Activated CD4-positive, CD25-positive, alpha-beta regulatory T cell (primary cell): ENCODE measurements at regions not wholly inside any gene's neighbourhood (a gene's known extent, or its start where the extent isn't known, plus 50 kb on each side); places are given as distances from the start of the nearest gene placed in this dataset.
"Not testable (repeated sequence)": the region's sequence is repeated elsewhere in the genome, so short reads cannot be mapped to it uniquely, and the experiment has no call there.

ENCODE experiments used
- DNase-seq, 4 experiments: peaks; one replicate each; lab custom pipeline; 2025; lab: John Stamatoyannopoulos, UW

DNA sequence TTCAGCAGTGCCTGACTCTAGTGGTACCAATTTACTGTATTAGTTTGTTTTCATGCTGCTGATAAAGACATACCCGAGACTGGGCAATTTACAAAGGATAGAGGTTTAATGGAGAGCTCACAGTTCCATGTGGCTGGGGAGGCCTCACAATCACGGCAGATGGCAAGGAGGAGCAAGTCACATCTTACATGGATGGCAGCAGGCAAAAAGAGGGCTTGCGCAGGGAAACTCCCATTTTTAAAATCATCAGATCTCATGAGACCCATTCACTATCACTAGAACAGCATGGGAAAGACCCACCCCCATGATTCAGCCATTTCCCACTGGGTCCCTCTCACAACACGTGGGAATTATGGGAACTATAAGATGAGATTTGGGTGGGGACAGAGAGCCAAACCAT, 243.7 kb upstream of the KLF3 start:
- not testable (repeated sequence) for DNase-seq

DNA sequence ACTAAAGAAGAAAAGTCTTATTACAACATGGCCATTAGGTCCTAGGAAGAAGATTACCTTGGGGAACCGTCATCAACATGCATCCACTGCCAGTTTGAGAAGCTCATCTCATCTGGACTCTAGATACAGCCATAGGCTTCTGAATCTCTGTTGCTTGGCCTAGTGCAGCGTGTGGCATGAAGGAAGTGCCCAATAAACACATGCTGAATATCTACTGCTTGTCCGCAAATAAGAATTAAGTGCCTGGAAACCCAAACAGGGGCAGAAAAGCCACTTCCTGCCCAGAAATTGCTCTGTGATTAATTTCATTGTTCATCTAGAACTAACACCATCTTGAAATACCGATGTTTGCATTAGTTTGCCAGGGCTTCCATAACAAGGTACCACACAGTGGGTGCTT, 241.1 kb upstream of the KLF3 start:
- no peak for DNase-seq

DNA sequence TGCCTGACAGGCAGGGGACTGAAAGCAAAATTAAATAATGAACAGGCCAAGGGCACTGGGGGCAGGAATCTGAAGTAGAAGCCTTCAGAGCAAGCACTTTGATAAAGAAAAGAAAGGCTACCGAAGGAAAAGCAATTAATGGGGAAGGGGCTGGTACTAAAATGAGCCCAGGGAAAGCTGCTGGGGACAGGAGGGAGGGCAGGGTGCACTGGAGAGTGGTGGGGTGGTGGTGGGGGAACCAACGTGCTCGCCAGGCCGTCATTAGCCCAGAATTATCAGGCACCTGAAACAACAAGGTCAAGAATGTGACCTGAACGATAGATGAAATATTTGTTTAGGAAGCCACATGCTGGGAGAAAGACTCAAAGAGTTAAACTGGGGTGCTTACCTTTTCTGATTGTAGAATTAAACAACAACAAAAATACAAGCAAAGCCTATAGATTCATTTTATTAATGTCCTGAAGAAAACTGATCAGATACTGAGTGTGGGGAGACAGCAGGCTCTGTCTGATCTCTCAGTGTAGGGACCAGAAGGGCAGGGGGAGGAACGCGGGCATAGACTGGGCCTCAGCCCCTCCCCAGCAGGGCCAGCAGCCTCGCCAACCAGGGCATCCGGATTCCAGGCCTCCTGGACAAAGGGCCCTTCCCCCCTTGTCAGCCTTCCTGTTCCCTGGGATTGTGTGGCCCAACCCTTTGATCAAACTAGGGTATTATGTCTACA, 239.7 kb upstream of the KLF3 start:
- no peak for DNase-seq

DNA sequence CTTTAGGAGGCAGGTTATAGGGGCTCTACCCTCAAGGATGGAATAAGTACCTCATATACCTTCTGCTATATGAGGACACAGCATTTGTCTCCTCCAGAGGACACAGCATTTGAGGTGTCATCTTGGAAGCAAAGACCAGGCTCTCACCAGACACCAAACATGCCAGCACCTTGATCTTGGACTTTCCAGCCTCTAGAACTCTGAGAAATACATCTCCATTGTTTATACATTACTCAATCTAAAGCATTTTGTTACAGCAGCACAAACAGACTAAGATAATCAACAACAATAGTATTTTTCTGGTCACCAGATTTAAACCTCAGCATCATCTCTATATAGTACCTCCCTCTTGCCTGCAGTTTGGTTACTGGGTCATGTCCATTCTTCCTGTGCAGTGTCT, 237.5 kb upstream of the KLF3 start:
- DNase-seq = no peak

DNA sequence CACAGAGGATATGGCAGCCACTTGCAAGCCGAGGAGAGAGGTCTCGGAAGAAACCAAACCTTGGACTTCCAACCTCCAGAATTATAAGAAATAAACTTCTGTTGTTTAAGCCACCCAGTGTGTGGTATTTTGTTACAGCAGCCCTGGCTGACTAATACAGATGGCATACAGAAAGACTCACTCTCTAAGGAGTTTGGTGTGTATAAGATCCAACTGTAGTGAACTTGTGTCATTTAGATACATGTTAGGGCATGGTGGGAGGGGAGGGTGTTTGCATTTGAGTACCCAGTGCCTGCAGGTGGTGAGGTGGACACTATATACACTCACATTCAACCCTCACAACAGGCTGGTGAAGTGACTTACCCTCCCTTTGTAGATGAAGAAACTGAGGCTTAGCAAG, 233.2 kb upstream of the KLF3 start:
- DNase-seq = no peak

DNA sequence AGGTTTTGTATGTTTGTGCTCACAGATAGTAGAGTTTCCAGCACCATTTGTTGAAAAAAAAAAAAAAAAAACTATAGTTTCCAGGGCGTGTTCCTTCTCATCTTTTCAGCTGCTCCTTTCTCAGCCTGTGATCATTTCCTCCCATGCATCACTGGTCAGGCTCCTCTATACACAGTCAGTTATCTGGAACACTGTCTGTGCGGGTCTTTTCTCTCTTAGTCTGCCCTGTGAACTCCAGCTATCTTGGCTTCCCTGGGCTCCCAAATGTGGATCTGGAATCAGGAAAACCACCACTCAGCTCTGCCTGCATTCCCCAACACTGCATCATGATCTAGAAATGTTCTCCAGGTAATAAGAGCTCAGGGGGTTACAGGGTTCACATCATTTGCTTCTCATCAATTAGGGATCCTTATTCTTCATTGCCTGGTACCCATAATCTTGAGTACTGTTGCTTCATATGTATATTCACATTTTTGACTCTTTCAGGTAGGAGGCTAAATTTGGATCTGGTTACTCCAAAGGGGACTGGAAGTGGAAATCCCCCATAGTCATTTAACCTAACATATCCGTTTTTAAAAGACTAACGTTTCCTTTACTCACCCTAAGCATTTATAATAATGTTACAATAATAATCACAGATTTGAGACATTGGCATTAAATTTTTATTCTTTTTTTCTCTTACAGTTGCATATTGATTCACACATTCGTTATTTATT, 221.8 kb upstream of the KLF3 start:
- no peak for DNase-seq

DNA sequence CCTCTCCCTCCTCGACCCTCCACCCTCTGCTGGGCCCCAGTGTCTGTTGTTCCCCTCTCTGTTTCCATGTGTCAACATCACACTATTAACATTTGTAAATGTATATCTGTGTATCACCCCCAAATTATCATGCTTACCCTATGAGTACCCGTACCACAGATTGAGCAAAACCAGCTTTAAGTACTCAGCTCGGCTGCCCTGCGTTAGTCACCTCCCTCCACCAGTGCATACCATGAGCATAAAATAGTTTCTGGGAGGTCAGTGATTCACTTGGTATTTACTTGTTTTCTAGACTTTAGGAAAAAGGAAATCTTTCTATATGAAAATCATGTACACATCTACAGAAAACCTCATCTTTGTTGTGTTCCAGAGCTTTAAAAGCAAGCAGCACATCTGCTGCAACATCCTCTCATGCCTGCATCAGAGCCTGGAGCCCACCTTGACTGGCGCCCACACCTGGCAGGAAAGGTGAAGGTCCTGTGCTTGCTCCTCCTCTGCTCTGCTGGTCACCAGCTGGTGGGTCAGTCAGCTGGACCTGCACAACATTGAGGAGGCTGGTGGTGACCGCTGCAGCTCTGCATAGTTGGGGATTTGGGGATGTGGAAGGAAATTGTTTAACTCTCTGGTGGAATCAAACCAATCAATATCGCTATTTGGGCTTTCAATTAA, 214.4 kb upstream of the KLF3 start:
- DNase-seq = no peak

DNA sequence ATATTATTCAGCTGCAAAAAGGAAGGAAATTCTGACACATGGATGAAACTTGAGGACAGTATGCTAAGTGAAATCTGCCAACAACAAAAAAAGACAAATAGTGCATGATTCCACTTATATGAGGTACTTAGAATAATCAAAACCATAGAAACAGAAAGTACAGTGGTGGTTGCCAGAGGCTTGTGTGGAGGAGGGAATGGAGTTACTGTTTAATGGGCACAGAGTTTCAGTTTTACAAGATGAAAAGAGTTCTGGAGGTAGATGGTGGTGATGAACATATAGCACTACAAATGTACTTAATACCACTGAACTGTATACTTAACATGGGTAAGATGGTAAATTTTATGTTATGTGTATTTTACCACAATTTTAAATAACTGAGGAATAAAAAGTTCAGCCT, 212.0 kb upstream of the KLF3 start:
- DNase-seq = no peak

DNA sequence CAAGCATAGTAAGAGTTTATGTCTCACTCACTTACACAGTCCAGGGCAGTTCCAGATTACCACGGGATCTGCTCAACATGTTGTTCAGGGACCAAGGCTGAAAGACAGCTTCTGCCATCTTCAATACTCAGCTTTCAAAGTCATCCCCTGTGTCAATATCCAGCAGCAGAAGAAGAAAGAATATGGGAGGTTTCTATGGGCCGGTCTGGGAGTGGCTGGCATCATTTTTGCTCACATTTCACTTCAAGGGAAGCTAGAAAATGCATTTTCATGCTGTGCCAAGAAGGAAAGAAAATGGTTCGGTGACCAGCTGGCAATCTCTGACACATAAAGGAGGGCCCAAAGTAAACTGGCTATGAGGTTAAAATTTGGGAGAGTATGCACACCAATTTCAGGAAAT, 211.5 kb upstream of the KLF3 start:
- no peak for DNase-seq

DNA sequence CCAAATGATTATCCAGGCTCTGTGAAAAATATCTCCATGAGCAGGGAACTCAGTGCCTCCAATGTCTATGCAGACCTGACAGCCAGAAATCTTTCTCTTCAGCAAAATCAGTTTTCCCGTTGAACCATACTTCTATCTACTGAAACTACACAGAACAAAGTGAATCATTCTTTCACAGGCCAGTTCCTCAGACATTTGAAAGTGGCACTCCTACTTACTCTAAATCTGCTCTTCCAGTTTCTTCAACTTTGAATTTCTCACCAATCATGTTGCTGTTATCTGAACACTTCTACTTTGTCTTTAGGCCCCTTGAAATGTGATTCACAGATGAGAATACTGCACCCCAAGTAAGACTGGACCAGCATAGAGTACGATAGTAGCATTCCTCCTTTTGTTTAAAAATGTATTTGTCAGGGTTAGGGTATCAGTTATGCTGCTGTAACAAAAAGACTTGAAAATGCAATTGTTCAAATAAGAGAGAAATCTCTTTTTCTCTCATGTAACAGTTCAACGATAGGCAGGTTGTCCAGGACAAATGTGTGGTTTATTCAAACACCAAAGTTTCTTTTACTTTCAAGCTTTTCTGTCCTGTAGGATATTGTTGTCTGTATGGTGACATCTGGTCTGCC, 210.6 kb upstream of the KLF3 start:
- DNase-seq = no peak

DNA sequence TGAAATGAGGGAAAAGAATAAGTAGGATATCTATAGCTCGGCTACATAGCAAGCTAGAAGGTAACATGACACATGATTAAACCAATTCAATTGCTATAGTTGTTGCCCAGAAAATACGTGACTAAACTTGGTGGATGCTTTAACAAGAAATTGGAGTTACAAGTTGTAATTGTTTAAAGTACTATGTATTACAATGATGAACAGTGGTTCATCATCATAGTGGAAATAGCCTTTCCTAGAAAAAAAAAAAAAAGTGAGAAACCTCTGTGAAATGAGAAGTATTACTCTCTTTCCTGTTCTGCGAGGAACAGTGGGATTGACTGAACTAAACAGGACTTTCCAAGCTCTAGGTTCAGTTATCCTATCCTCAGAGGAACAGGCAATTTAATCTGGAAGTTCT, 209.7 kb upstream of the KLF3 start:
- DNase-seq = no peak

DNA sequence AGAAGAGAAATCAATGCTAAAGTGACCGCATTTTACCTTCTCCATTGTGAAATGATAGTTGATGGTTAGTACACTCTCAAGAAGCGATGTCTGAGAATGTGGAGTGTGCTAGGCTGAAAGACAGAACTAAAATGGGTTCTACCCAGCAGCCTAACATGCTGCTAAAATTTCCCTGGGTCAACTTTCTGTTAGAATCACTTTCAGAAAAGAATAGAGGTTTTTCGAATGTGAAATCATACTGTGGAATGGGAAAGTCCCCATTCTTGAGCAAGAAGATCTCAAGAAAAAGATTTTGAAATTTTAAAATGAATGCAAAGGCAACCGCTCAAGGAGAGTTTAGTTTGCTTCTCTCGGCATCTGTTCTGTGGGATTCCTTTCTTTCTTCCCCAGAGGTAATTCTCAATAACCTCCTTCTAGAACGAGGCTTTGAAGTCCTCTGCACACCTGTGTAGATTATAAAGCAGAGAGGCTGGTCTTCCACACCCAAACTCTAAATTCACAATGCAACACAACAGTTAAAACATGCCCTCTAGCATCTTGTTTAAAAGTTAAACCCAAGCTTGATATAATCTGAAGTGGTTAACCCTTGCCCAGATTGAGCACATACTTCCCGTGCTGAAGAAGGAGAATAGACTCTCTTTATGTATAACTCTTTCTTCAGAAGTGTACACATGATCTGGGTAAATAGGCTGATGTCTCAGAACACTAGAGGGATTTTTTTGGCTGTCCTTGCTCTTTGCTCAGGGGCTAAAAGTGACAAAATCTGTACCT, 208.7 kb upstream of the KLF3 start:
- no peak for DNase-seq

DNA sequence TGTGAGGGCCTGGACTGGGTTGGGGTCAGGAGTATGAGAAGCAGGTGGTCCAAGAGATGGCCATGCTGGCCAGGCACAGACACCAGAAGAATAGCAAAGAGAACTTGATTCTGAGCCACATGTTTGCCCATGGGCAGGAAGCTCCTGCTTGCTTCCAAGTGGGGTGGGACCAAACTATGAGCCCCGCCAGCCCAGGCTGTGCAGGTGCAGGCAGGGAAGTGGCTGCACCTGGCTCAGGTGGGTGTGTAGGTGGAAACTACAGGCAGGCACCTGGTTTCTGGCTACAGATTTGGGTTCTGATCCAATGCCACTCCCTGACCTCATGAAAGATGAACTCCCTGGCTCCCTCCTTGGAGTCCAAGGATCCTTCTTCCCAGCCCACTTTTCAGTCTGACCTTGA, 207.9 kb upstream of the KLF3 start:
- no peak for DNase-seq

DNA sequence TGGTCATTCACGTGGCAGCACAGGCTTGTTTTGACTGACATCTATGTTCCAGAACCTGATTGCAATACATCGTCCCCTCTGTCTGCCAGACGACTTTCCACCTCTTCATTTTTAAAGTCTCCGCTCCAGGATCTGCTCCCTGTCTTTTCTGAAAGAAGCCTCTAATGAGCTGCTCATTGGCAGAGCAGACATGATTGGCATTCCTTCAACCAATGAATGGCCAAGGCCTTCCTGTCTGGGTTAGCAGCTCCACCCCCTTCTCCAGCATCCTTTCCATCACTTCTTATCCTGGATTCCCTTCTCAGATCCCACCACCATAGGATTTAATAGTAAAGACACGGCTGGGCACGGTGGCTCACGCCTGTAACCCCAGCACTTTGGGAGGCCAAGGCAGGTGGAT, 202.7 kb upstream of the KLF3 start:
- no peak for DNase-seq

DNA sequence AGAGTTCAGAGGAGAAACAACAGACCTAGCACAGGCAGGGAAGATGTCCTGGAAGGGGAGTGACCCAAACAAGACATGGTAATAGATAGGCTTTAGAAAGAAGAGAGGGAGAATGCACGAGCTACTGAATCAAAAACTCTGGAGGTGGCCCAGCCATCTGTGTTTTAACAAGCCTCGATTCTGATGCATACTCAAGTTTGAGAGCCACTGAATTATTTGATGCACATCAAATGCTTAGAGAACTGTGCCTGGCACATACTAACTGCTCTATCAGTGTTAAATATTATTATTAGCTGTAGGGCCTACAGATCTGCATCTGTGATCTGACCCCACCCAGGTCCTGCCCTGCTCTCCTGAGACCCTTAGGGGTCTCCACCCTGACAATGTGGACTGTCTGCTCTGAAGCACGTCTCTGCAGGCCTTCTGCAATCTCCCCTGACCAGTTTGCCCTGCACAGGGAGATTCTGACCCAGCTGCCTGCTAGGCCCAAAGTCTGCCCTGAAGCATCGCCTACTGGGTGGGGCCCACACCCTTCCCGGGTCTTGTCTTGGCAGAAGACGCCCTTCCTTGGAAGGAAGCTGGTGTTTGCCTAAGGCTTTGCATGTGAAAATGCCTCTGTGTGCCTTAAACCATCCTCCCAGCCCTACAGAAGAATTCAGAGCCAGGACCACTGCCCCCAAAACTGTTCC, 201.5 kb upstream of the KLF3 start:
- DNase-seq = no peak

DNA sequence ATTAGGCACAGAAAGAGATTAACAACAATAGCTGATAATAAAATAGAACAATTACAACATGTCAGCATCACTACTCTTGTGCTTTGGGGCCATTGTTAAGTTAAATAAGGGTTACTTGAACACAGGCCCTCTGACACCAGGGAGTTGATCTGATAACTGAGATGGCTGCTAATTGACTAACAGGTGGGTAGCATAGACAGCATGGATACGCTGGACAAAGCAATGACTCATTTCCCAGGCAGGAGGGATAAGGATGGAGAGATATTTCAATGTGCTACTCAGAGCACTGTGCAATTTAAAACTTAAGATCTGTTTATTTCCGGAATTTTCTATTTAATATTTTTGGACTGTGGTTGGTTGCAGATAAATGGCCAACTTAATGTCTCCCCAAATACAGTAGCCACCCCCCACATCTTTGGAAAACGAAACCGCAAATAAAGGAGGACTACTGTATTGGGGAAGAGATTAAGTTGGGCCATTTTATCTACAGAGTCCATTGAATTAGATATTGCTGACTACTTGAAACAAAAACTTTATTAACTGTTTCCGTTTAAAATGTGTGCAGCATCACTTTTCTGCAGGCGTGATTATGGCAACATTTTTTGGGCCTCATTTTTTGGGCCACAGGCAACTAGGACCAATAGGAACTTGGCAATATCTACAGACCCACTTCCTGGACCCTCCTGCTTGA, 200.6 kb upstream of the KLF3 start:
- DNase-seq = no peak

DNA sequence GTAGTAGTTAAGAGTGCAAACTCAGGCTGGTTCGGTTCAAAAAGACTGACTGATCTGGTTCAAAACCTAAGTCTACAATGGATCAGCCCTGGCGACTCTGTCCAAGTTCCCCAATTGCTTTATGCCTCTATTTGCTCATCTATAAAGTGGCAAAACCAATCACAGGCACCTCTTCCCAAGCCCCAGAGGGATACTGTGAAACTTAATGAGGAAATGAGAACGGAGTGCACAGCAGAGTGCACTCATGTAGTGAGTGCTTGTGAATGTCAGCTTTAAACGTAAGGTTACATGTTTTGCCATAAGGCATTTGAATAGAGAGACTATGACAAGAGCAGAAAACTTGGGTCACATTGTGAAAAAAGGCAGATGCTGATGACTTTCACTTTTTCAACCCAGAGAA, 199.7 kb upstream of the KLF3 start:
- no peak for DNase-seq

DNA sequence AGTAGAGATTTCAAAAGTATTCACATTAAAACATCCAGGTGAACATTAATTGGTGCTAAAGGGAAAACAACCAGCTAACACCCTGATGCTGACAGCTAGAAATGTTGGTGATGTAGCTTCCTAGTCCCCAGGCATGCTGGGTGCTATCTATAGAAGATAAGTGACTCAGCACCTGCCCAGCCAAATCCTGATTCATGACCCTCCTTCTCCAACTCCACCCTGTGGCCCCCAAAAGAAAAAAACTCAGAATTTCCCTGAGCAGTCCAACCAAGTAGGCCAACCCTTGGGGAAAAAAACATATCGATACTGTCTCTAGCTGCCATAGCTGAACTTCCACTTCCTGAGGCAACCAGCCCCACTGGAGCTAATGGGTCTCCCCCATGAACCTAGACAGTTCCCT, 197.6 kb upstream of the KLF3 start:
- DNase-seq = no peak

DNA sequence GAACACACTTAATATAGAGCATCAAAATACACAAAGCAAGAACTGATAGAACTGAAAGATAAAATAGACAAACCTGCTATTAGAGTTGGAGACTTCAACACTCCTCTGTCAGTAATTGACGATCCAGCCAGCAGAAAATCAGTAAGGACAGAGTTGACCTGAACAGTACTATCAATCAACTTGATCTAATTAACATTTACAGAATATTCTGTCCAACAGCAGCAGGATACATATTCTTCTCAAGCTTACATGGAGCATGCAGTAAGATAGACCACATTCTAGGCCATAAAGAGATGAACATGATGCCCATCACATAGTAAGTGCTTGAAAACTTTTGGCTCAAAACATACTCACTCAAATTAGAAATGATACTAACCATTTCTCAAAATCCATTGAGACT, 196.7 kb upstream of the KLF3 start:
- DNase-seq = no peak

DNA sequence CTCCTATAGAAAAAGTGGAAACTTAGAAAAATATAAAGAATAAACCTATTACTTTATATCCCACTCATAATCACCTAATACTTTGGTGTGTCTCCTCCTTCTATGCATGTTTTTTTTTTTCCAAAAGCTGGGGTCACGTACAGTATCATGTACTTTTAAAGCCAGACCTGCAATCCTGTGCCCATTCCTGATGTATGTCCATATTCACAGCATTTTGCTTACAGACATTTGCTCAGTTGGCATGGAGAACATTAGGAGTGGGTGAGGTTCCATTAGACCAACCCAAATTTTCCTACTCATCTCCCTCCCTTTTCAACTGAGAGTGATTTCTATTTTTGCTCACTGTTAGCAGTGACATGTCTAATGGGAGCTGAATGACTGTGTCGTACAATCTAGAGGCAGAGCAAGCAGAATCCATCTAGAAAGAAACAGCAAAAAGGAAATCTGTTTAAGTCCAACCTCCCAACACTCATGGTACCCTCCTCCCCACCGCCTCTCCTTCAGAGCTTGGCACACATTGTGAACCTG, 195.6 kb upstream of the KLF3 start:
- DNase-seq = no peak

DNA sequence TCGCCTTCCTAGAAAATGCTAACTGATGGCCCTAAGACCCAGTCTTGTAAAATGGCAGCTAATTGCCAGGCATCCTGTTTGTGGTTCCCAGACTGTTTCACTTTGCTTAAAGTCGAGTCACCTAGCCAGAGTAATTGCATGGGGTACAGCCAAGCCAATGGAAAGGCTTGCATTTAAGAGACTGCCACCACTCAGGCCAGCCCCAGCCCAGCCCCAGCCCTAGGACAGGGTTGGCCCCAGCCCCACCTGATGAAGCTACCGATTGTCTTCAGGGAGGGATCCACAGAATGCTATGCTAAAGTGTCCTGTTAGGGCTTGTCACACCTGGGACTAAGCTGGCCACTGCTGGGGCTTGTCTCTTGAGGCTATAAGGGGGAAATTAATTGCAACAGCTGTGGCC, 194.6 kb upstream of the KLF3 start:
- DNase-seq = no peak
